ENCODE measurements at regions not wholly inside any gene's neighbourhood (a gene's known extent, or its start where the extent isn't known, plus 50 kb on each side); places are given as distances from the start of the nearest gene placed in this dataset.

DNA sequence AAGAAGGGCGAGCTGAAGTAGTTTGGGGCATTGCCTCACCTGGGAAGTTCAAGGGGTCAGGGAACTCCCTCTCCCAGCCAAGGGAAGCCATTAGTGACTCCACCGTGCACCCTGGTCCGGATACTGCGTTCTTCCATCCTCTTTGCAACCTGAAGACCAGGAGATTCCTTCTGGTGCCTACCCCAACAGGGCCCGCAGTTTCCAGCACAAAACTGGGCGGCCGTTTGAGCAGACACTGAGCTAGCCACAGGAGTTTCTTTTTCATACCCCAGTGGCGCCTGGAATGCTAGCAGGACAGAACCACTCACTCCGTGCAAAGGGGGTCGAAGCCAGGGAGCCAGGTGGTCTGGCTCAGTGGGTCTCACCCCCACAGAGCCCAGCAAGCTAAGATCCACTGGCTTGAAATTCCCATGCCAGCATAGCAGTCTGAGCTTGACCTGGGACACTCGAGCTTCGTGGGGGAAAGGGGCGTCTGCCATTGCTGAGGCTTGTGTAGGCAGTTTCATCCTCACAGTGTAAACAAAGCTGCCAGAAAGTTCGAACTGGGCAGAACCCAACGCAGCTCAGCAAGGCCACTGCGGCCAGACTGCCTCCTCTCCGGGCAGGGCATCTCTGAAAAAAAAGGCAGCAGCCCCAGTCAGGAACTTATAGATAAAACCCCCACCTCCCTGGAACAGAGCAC lies 1039.4 kb upstream of the IGFBP7 start:
- H3K27me3 ChIP-seq (ENCODE audit: insufficient read depth, low read length): no peaks in the 10 kb centered on the region
- H3K27ac ChIP-seq (ENCODE audit: low read depth, low read length, poor library complexity, severe bottlenecking): no peak overlapping the region
- no peaks in the 10 kb centered on the region for H3K9me2 ChIP-seq (ENCODE audit: low read depth, low read length)
- no peak overlapping the region for H3K9ac ChIP-seq (ENCODE audit: low read length)
- no peak overlapping the region for H3K4me2 ChIP-seq (ENCODE audit: low read length)
- no peaks in the 10 kb centered on the region for H3K4me1 ChIP-seq (ENCODE audit: insufficient read depth, low read length, severe bottlenecking)
- H3K4me3 ChIP-seq (ENCODE audit: low read depth, low read length, poor library complexity, severe bottlenecking): no peak overlapping the region
- H3K9me3 ChIP-seq (ENCODE audit: low read length): no peaks in the 10 kb centered on the region
- H4K20me1 ChIP-seq (ENCODE audit: insufficient read depth, low read length): no peaks in the 10 kb centered on the region
- H3K79me2 ChIP-seq (ENCODE audit: insufficient read depth, low read length): no peaks in the 10 kb centered on the region
- H2AFZ ChIP-seq (ENCODE audit: low read length): no peak overlapping the region
- no peaks in the 10 kb centered on the region for H3F3A ChIP-seq (ENCODE audit: insufficient read depth, low read length)
- H3K36me3 ChIP-seq (ENCODE audit: insufficient read depth, low read length): no peaks in the 10 kb centered on the region
- TF ChIP-seq, protein P1, sequence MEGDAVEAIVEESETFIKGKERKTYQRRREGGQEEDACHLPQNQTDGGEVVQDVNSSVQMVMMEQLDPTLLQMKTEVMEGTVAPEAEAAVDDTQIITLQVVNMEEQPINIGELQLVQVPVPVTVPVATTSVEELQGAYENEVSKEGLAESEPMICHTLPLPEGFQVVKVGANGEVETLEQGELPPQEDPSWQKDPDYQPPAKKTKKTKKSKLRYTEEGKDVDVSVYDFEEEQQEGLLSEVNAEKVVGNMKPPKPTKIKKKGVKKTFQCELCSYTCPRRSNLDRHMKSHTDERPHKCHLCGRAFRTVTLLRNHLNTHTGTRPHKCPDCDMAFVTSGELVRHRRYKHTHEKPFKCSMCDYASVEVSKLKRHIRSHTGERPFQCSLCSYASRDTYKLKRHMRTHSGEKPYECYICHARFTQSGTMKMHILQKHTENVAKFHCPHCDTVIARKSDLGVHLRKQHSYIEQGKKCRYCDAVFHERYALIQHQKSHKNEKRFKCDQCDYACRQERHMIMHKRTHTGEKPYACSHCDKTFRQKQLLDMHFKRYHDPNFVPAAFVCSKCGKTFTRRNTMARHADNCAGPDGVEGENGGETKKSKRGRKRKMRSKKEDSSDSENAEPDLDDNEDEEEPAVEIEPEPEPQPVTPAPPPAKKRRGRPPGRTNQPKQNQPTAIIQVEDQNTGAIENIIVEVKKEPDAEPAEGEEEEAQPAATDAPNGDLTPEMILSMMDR (IDR thresholded peaks at IDR 0.05; ENCODE audit: low read length): no peak
- TF ChIP-seq EZH2 (IDR thresholded peaks at IDR 0.05; ENCODE audit: borderline replicate concordance, low read length): no peak

DNA sequence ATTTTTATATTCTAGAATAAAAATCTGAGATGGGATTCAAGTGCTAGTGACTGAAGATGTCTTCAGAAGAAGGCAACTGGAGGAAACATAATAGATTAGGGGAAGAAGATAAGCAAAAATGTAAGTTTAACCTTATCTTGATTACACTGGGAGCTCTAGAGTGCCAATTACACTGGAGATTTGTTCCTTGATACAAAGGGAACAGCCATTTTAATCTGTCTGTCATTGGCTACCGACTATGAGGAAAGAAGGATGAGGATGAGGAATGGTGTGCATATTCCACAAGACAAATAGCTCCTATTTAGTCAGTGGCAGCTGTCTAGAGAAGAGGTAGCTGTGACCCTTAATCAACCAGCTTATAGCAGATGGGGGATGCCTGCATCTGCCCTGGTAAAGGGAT lies 1034.5 kb upstream of the IGFBP7 start:
- no peaks in the 10 kb centered on the region for H3K4me1 ChIP-seq (ENCODE audit: insufficient read depth, low read length, severe bottlenecking)
- H3K27ac ChIP-seq (ENCODE audit: low read depth, low read length, poor library complexity, severe bottlenecking): no peak overlapping the region
- TF ChIP-seq, protein P1 (IDR thresholded peaks at IDR 0.05; ENCODE audit: low read length): no peak
- no peak for TF ChIP-seq EZH2 (IDR thresholded peaks at IDR 0.05; ENCODE audit: borderline replicate concordance, low read length)
- no peaks in the 10 kb centered on the region for H3K36me3 ChIP-seq (ENCODE audit: insufficient read depth, low read length)
- no peaks in the 10 kb centered on the region for H3F3A ChIP-seq (ENCODE audit: insufficient read depth, low read length)
- no peaks in the 10 kb centered on the region for H3K27me3 ChIP-seq (ENCODE audit: insufficient read depth, low read length)
- no peak overlapping the region for H3K9ac ChIP-seq (ENCODE audit: low read length)
- no peaks in the 10 kb centered on the region for H4K20me1 ChIP-seq (ENCODE audit: insufficient read depth, low read length)
- no peaks in the 10 kb centered on the region for H3K9me2 ChIP-seq (ENCODE audit: low read depth, low read length)
- no peak overlapping the region for H2AFZ ChIP-seq (ENCODE audit: low read length)
- no peak overlapping the region for H3K4me3 ChIP-seq (ENCODE audit: low read depth, low read length, poor library complexity, severe bottlenecking)
- no peaks in the 10 kb centered on the region for H3K9me3 ChIP-seq (ENCODE audit: low read length)
- H3K79me2 ChIP-seq (ENCODE audit: insufficient read depth, low read length): no peaks in the 10 kb centered on the region
- no peak overlapping the region for H3K4me2 ChIP-seq (ENCODE audit: low read length)

DNA sequence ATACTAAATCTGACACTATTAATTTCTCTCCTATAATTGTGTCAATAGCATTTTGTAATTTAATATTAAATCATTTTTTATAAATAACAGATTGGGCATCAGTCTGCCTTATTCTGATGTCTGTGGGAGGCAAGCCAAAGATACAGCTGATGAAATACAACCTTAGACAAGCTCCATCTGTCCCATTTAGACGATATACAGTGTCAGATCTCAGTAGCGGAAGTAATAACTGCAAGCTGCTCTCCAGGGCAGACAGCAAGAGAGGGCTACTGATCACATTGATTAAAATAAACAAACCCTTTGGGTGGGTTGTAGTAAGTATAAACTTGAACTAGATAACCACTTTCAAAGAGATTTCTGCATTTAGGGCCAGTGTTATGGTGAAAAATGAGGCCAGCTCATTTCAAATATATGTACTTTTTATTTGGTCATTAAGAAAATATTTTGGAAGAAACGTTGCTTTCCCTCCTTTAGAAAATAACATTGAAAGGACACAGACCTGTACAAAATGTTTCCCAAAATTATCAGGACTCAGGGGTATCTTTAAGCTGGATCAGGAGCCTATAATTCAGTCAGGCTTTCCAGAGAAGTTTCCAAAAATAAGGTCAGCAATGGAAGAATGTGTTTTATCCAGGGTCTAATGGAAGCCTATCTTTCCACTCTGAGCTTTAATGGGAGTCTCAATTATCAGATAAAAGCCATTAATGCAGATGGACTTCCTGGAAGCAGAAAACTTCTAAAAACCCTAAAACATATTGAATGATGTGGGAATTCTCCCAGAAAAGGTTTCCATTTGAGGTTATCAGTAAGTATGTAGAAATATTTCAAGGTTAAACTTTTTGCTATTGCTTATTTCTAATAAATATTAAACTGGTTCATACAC lies 1028.8 kb upstream of the IGFBP7 start:
- H2AFZ ChIP-seq (ENCODE audit: low read length): no peak overlapping the region
- H3K27ac ChIP-seq (ENCODE audit: low read depth, low read length, poor library complexity, severe bottlenecking): no peak overlapping the region
- H3K4me2 ChIP-seq (ENCODE audit: low read length): no peak overlapping the region
- no peaks in the 10 kb centered on the region for H3K27me3 ChIP-seq (ENCODE audit: insufficient read depth, low read length)
- no peaks in the 10 kb centered on the region for H3K9me3 ChIP-seq (ENCODE audit: low read length)
- no peaks in the 10 kb centered on the region for H3K36me3 ChIP-seq (ENCODE audit: insufficient read depth, low read length)
- no peak overlapping the region for H3K4me3 ChIP-seq (ENCODE audit: low read depth, low read length, poor library complexity, severe bottlenecking)
- H3K4me1 ChIP-seq (ENCODE audit: insufficient read depth, low read length, severe bottlenecking): no peaks in the 10 kb centered on the region
- H3K9me2 ChIP-seq (ENCODE audit: low read depth, low read length): no peaks in the 10 kb centered on the region
- H4K20me1 ChIP-seq (ENCODE audit: insufficient read depth, low read length): no peaks in the 10 kb centered on the region
- TF ChIP-seq, protein P1 (IDR thresholded peaks at IDR 0.05; ENCODE audit: low read length): no peak
- no peak for TF ChIP-seq EZH2 (IDR thresholded peaks at IDR 0.05; ENCODE audit: borderline replicate concordance, low read length)
- H3K79me2 ChIP-seq (ENCODE audit: insufficient read depth, low read length): no peaks in the 10 kb centered on the region
- no peaks in the 10 kb centered on the region for H3F3A ChIP-seq (ENCODE audit: insufficient read depth, low read length)
- H3K9ac ChIP-seq (ENCODE audit: low read length): no peak overlapping the region

Data from OCI-LY1 (cell line).